Caki2 (cell line): ENCODE measurements at regions not wholly inside any gene's neighbourhood (a gene's known extent, or its start where the extent isn't known, plus 50 kb on each side); places are given as distances from the start of the nearest gene placed in this dataset.

Experiments used
- DNase-seq: peaks from one replicate; pipeline ENCODE4 v3.0.0-alpha.2; 2015; ENCODE audit warnings: low read depth
- in situ Hi-C: cut with HindIII; loops from 2 replicates; pipeline ENCODE4 v1.10.0; 2016; ENCODE audit warnings: low sequenced_read_pairs, low pct_unique_long_range_greater_than_20kb, mixed read lengths

GRCh38 chr9:90102292-90102901 is 497.6 kb downstream of the GADD45G start:
- DNase-seq = peak; percentile 68
- in situ Hi-C loops = no loop called here

- in situ Hi-C loops = no loop called here
- DNase-seq = no peak
These were observed 499.0 kb downstream of the GADD45G start for GRCh38 chr9:90103771-90104170.

GRCh38 chr9:90105773-90106172 is 501.0 kb downstream of the GADD45G start:
- DNase-seq = no peak
- in situ Hi-C loops = no loop called here

- in situ Hi-C loops = no loop called here
- DNase-seq = peak; percentile 41
These were observed 502.4 kb downstream of the GADD45G start for GRCh38 chr9:90107040-90107725.

GRCh38 chr9:90107726-90108655 is 503.2 kb downstream of the GADD45G start:
- in situ Hi-C loops = no loop called here
- no peak for DNase-seq

GRCh38 chr9:90112788-90113187 is 508.0 kb downstream of the GADD45G start:
- in situ Hi-C loops = no loop called here
- no peak for DNase-seq

GRCh38 chr9:90114641-90115425 is 510.0 kb downstream of the GADD45G start:
- DNase-seq = no peak
- in situ Hi-C loops = no loop called here

GRCh38 chr9:90121762-90122161 is 517.0 kb downstream of the GADD45G start:
- in situ Hi-C loops = no loop called here
- DNase-seq = no peak

GRCh38 chr9:90124961-90125360 is 517.7 kb downstream of the DIRAS2 start:
- no peak for DNase-seq
- in situ Hi-C loops = no loop called here

GRCh38 chr9:90127923-90128322 is 514.7 kb downstream of the DIRAS2 start:
- in situ Hi-C loops = no loop called here
- no peak for DNase-seq

GRCh38 chr9:90128587-90129190 is 513.9 kb downstream of the DIRAS2 start:
- in situ Hi-C loops = no loop called here
- no peak for DNase-seq

- in situ Hi-C loops = no loop called here
- DNase-seq = no peak
These were observed 513.2 kb downstream of the DIRAS2 start for GRCh38 chr9:90129446-90129845.

GRCh38 chr9:90131568-90131967 is 511.1 kb downstream of the DIRAS2 start:
- in situ Hi-C loops = no loop called here
- DNase-seq = no peak

GRCh38 chr9:90132866-90133265 is 509.8 kb downstream of the DIRAS2 start:
- DNase-seq = no peak
- in situ Hi-C loops = no loop called here

- no peak for DNase-seq
- in situ Hi-C loops = no loop called here
These were observed 504.8 kb downstream of the DIRAS2 start for GRCh38 chr9:90137801-90138200.

- DNase-seq = no peak
These were observed 502.3 kb downstream of the DIRAS2 start for GRCh38 chr9:90140131-90140818.

GRCh38 chr9:90141723-90142122 is 500.9 kb downstream of the DIRAS2 start:
- in situ Hi-C loops = no loop called here
- no peak for DNase-seq

More at GRCh38 chr9:90140131-90140818, 502.3 kb downstream of the DIRAS2 start:
- in situ Hi-C loops = no loop called here
